H9 (cell line): ENCODE measurements at regions not wholly inside any gene's neighbourhood (a gene's known extent, or its start where the extent isn't known, plus 50 kb on each side); places are given as distances from the start of the nearest gene placed in this dataset.

Source experiments
- DNase-seq: peaks from one replicate; pipeline ENCODE4 v3.0.0-alpha.2; 2017
- H2AFZ ChIP-seq: one replicate; pipeline ENCODE4 v1.6.1; 2013; ENCODE audit warnings: mild to moderate bottlenecking, low read length, control low read depth, moderate library complexity
- H2AK5ac ChIP-seq: 2 replicates; pipeline ENCODE4 v1.6.1; 2013; ENCODE audit warnings: low read length, control low read depth, mixed read lengths; ENCODE audit not compliant: insufficient read length
- H2BK120ac ChIP-seq: one replicate; pipeline ENCODE4 v1.6.1; 2013; ENCODE audit warnings: low read depth, mild to moderate bottlenecking, low read length, control low read depth, inconsistent platforms; ENCODE audit not compliant: poor library complexity, severe bottlenecking
- H2BK12ac ChIP-seq: 2 replicates; pipeline ENCODE4 v1.6.1; 2013; ENCODE audit warnings: low read length, control low read depth, mixed read lengths, low read depth; ENCODE audit not compliant: insufficient read length
- H2BK15ac ChIP-seq: 2 replicates; pipeline ENCODE4 v1.6.1; 2013; ENCODE audit warnings: low read depth, low read length, control low read depth
- H2BK20ac ChIP-seq: one replicate; pipeline ENCODE4 v1.6.1; 2013; ENCODE audit warnings: low read depth, mild to moderate bottlenecking, low read length, control low read depth, inconsistent platforms; ENCODE audit not compliant: poor library complexity, severe bottlenecking
- H2BK5ac ChIP-seq: 2 replicates; pipeline ENCODE4 v1.6.1; 2013; ENCODE audit warnings: low read length, control low read depth, mixed read lengths; ENCODE audit not compliant: insufficient read length
- H3K14ac ChIP-seq: 2 replicates; pipeline ENCODE4 v1.6.1; 2013; ENCODE audit warnings: low read length, control low read depth; ENCODE audit not compliant: insufficient read depth
- H3K18ac ChIP-seq: 2 replicates; pipeline ENCODE4 v1.6.1; 2013; ENCODE audit warnings: low read depth, mild to moderate bottlenecking, mixed read lengths, low read length, control low read depth; ENCODE audit not compliant: insufficient read length
- H3K23ac ChIP-seq: 2 replicates; pipeline ENCODE4 v1.6.1; 2013; ENCODE audit warnings: low read length, control low read depth, mixed read lengths, low read depth; ENCODE audit not compliant: insufficient read length
- H3K23me2 ChIP-seq: 2 replicates; pipeline ENCODE4 v1.6.1; 2013; ENCODE audit warnings: low read depth, mild to moderate bottlenecking, mixed read lengths, low read length, control low read depth; ENCODE audit not compliant: insufficient read length, poor library complexity, severe bottlenecking
- H3K27ac ChIP-seq: 2 replicates; pipeline ENCODE4 v1.5.1; 2013; ENCODE audit warnings: low read length, control low read depth, mixed read lengths, low read depth; ENCODE audit not compliant: insufficient read length
- H3K27me3 ChIP-seq: 2 replicates; pipeline ENCODE4 v1.6.1; 2013; ENCODE audit warnings: low read length, control low read depth, inconsistent platforms; ENCODE audit not compliant: insufficient read depth
- H3K4ac ChIP-seq: 2 replicates; pipeline ENCODE4 v1.6.1; 2013; ENCODE audit warnings: low read depth, mild to moderate bottlenecking, control low read depth, inconsistent platforms, low read length, moderate library complexity
- H3K4me1 ChIP-seq: 2 replicates; pipeline ENCODE4 v1.6.1; 2013; ENCODE audit warnings: low read length, control low read depth, inconsistent platforms; ENCODE audit not compliant: insufficient read depth
- H3K4me2 ChIP-seq: 2 replicates; pipeline ENCODE4 v1.6.1; 2013; ENCODE audit warnings: low read length, control low read depth, mixed read lengths; ENCODE audit not compliant: insufficient read length, insufficient read depth
- H3K56ac ChIP-seq: 2 replicates; pipeline ENCODE4 v1.6.1; 2013; ENCODE audit warnings: low read depth, mild to moderate bottlenecking, mixed read lengths, low read length, control low read depth; ENCODE audit not compliant: insufficient read length
- H3K79me1 ChIP-seq: 2 replicates; pipeline ENCODE4 v1.6.1; 2013; ENCODE audit warnings: low read depth, mild to moderate bottlenecking, moderate library complexity, low read length, control low read depth, inconsistent platforms; ENCODE audit not compliant: insufficient read depth, poor library complexity, severe bottlenecking
- H3K79me2 ChIP-seq: 2 replicates; pipeline ENCODE4 v1.6.1; 2013; ENCODE audit warnings: low read length, control low read depth, inconsistent platforms; ENCODE audit not compliant: insufficient read depth
- H3K9ac ChIP-seq: 2 replicates; pipeline ENCODE4 v1.6.1; 2013; ENCODE audit warnings: low read length, control low read depth, mixed read lengths; ENCODE audit not compliant: insufficient read length; ENCODE audit errors: extremely low read depth
- H3K9me3 ChIP-seq: one replicate; pipeline ENCODE4 v1.6.1; 2013; ENCODE audit warnings: low read depth, low read length, inconsistent platforms; ENCODE audit not compliant: control insufficient read depth
- H3T11ph ChIP-seq: one replicate; pipeline ENCODE4 v1.6.1; 2013; ENCODE audit warnings: mild to moderate bottlenecking, low read length, control low read depth, inconsistent platforms
- H4K20me1 ChIP-seq: one replicate; pipeline ENCODE4 v1.6.1; 2013; ENCODE audit not compliant: control insufficient read depth, insufficient read length, insufficient read depth
- H4K5ac ChIP-seq: 2 replicates; pipeline ENCODE4 v1.6.1; 2013; ENCODE audit warnings: low read depth, mild to moderate bottlenecking, mixed read lengths, low read length, control low read depth; ENCODE audit not compliant: insufficient read length
- H4K8ac ChIP-seq: replicated peaks from 2 replicates; pipeline ENCODE4 v1.6.1; 2013; ENCODE audit warnings: low read length, control low read depth, mixed read lengths, low read depth; ENCODE audit not compliant: insufficient read length
- H4K91ac ChIP-seq: 2 replicates; pipeline ENCODE4 v1.6.1; 2013; ENCODE audit warnings: low read depth, mild to moderate bottlenecking, moderate library complexity, mixed read lengths, low read length, control low read depth; ENCODE audit not compliant: insufficient read length
- H3K27ac Mint-ChIP-seq, 3 experiments: 2 replicates in 2 of 3; 3 replicates in 1 of 3; pipeline ENCODE4 v1.8.0; 2020 to 2021; ENCODE audit warnings: mixed read lengths in 3 of 3, mild to moderate bottlenecking in 1 of 3, moderate library complexity in 1 of 3
- H3K27me3 Mint-ChIP-seq: 2 replicates; pipeline ENCODE4 v1.8.0; 2021; ENCODE audit warnings: low read depth, mild to moderate bottlenecking, moderate library complexity, mixed read lengths
- H3K36me3 Mint-ChIP-seq, 3 experiments: 2 replicates in 2 of 3; 3 replicates in 1 of 3; pipeline ENCODE4 v1.8.0; 2020 to 2021; ENCODE audit warnings: low read depth in 3 of 3, mixed read lengths in 3 of 3; ENCODE audit not compliant: insufficient read depth in 1 of 3
- H3K4me1 Mint-ChIP-seq, 2 experiments: 2 replicates each; pipeline ENCODE4 v1.8.0; 2020; ENCODE audit warnings: mixed read lengths in 2 of 2
- H3K4me3 Mint-ChIP-seq, 2 experiments: 2 replicates in 1 of 2; 3 replicates in 1 of 2; pipeline ENCODE4 v1.8.0; 2020 to 2021; ENCODE audit warnings: mild to moderate bottlenecking in 2 of 2, mixed read lengths in 2 of 2, moderate library complexity in 1 of 2
- H3K9me3 Mint-ChIP-seq, 2 experiments: 2 replicates in 1 of 2; 3 replicates in 1 of 2; pipeline ENCODE4 v1.8.0; 2020; ENCODE audit warnings: mild to moderate bottlenecking in 2 of 2, mixed read lengths in 2 of 2, moderate library complexity in 1 of 2
- CTCF ChIP-seq: fragments of 200-600 bp; sonication (generic); conservative IDR thresholded peaks from 3 replicates; pipeline ENCODE4 v1.8.0; 2021; ENCODE audit warnings: antibody characterized with exemption, mild to moderate bottlenecking
- WGBS: extraction: QIAGEN DNeasy Blood & Tissue Kit; methylation state at CpG from one replicate; pipeline ENCODE4 v1.1.7; 2013; ENCODE audit warnings: missing lambda C conversion rate, low lambda C conversion rate, mixed read lengths; ENCODE audit not compliant: insufficient read length; ENCODE audit errors: extremely low coverage; 5-methylcytosine and 5-hydroxymethylcytosine counted together

GRCh38 chr2:108920-109809 is 62.9 kb upstream of the FAM110C start:
- H3T11ph ChIP-seq, result no peak overlapping the region
- no peak overlapping the region for H4K91ac ChIP-seq
- H2BK5ac ChIP-seq, result no peak overlapping the region
- H3K27me3 Mint-ChIP-seq, result peaks cover 3% of the 10 kb centered on the region; the same call in 1 of the 2 replicates
- no peaks in the 10 kb centered on the region for H3K27me3 ChIP-seq
- H2BK120ac ChIP-seq, result no peak overlapping the region
- no peak for DNase-seq
- no peaks in the 10 kb centered on the region for H3K9me3 ChIP-seq
- H2AFZ ChIP-seq, result no peak overlapping the region
- no peaks in the 10 kb centered on the region for H3K23me2 ChIP-seq
- H2BK15ac ChIP-seq, result no peak overlapping the region
- no peaks in the 10 kb centered on the region for H3K4me1 ChIP-seq
- no peaks in the 10 kb centered on the region for H3K79me2 ChIP-seq
- H3K79me1 ChIP-seq, result no peaks in the 10 kb centered on the region
- no peak overlapping the region for H3K4ac ChIP-seq
- H2BK20ac ChIP-seq, result no peak overlapping the region
- no peak overlapping the region for H3K56ac ChIP-seq
- H2AK5ac ChIP-seq, result no peak overlapping the region
- H3K4me2 ChIP-seq, result no peak overlapping the region
- H3K14ac ChIP-seq, result no peak overlapping the region
- H4K8ac ChIP-seq, result no peak overlapping the region
- H3K4me1 Mint-ChIP-seq, result peaks cover 4 to 7% of the 10 kb centered on the region in 2 experiments; a peak in 3 of 4 replicates
- peaks cover 3 to 26% (median 7%) of the 10 kb centered on the region in 3 experiments; a peak in 4 of 7 replicates for H3K36me3 Mint-ChIP-seq
- H3K9me3 Mint-ChIP-seq, result peaks cover 23 to 24% of the 10 kb centered on the region in 2 experiments
- no peak overlapping the region for H3K9ac ChIP-seq
- H4K5ac ChIP-seq, result no peak overlapping the region
- no peak overlapping the region for H3K27ac ChIP-seq
- H3K18ac ChIP-seq, result no peak overlapping the region
- peak overlapping the region in 1 of 3 experiments; percentile 80; a peak in 1 of 7 replicates for H3K27ac Mint-ChIP-seq
- no peak overlapping the region for H3K23ac ChIP-seq
- no peak overlapping the region for H3K4me3 Mint-ChIP-seq
- H2BK12ac ChIP-seq, result no peak overlapping the region
- no peaks in the 10 kb centered on the region for H4K20me1 ChIP-seq
- no CpG with 5 or more reads among the region's 5 CpGs for WGBS
- TF ChIP-seq CTCF, result no peak
